GM12892 (cell line): ENCODE measurements at regions not wholly inside any gene's neighbourhood (a gene's known extent, or its start where the extent isn't known, plus 50 kb on each side); places are given as distances from the start of the nearest gene placed in this dataset.

ENCODE experiments used
- POLR2A ChIP-seq: IDR thresholded peaks from 2 replicates; pipeline ENCODE4 v1.6.1; 2011; ENCODE audit warnings: low read depth, low read length, control low read depth
- POLR2AphosphoS5 ChIP-seq: IDR thresholded peaks from 2 replicates; pipeline ENCODE4 v1.6.1; 2011; ENCODE audit warnings: low read depth, low read length, control low read depth
- TAF1 ChIP-seq: IDR thresholded peaks from 2 replicates; pipeline ENCODE4 v1.6.1; 2011; ENCODE audit warnings: low read depth, mild to moderate bottlenecking, control low read depth, low read length, borderline replicate concordance

DNA sequence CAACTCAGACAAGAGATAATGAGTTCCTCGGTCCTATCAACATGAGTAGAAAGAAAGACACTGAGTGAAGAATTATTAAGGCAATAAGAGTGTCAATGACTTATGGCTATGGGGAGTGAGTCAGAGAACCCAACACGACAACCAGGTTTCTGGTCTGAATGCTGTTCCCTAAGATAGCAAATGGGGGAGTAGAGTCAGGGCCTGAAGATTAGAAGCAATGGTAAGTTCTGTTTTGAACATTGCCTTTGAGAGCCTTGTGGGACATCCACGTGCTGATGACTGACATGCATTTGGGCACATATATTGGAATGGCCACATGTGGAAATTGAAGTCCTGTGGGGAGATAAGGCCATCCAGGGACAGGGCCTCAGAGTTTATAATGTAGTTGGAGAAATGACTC is 254.4 kb upstream of the TCF21 start:
- TF ChIP-seq TAF1 (no peak), POLR2AphosphoS5 (no peak), POLR2A (no peak)
